T-helper 17 cell (primary cell): ENCODE measurements at regions not wholly inside any gene's neighbourhood (a gene's known extent, or its start where the extent isn't known, plus 50 kb on each side); places are given as distances from the start of the nearest gene placed in this dataset.
"Not testable (repeated sequence)": the region's sequence is repeated elsewhere in the genome, so short reads cannot be mapped to it uniquely, and the experiment has no call there.

Experiments used
- ATAC-seq: fragments of 150-1000 bp; cut with Tn5 transposase; 2 replicates; pipeline ENCODE4 v1.10.0; 2021; ENCODE audit warnings: mild to moderate bottlenecking, moderate library complexity
- DNase-seq, 3 donors: peaks; one replicate each; pipeline versions ENCODE4 v3.0.0 to v3.0.0-alpha.2; 2020 to 2021
- H3K9me3 ChIP-seq: one replicate; pipeline ENCODE4 v1.7.0; 2013; ENCODE audit warnings: low read length, mild to moderate bottlenecking; ENCODE audit not compliant: control insufficient read depth, poor library complexity, severe bottlenecking
- H3K27ac Mint-ChIP-seq: one replicate; pipeline ENCODE4 v1.8.0; 2022; ENCODE audit warnings: mild to moderate bottlenecking, moderate library complexity, mixed read lengths
- H3K27me3 Mint-ChIP-seq: one replicate; pipeline ENCODE4 v1.8.0; 2022; ENCODE audit warnings: mixed read lengths
- H3K36me3 Mint-ChIP-seq: one replicate; pipeline ENCODE4 v1.8.0; 2022; ENCODE audit warnings: low read depth, mixed read lengths
- H3K4me1 Mint-ChIP-seq: one replicate; pipeline ENCODE4 v1.8.0; 2022; ENCODE audit warnings: mild to moderate bottlenecking, mixed read lengths
- H3K4me3 Mint-ChIP-seq: one replicate; pipeline ENCODE4 v1.8.0; 2022; ENCODE audit warnings: mild to moderate bottlenecking, moderate library complexity, mixed read lengths

DNA sequence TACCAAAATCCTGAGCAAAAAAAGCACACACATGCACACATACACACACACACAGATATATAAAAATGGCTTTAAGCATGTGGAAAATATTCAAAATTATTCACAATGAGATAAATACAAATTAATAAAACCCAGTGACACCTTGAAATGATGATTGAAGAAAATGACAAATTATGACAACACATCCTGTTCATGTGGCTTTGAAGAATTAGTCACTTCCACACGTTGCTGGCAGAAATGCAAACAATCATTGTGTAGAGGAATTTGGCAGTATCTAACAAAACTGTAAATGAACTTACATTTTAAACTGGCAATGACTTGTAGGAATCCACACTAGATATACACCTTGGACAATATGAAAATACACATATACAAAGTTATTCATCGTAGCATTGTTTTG, 95.8 kb upstream of the RGPD4 start:
- ATAC-seq: no peak

DNA sequence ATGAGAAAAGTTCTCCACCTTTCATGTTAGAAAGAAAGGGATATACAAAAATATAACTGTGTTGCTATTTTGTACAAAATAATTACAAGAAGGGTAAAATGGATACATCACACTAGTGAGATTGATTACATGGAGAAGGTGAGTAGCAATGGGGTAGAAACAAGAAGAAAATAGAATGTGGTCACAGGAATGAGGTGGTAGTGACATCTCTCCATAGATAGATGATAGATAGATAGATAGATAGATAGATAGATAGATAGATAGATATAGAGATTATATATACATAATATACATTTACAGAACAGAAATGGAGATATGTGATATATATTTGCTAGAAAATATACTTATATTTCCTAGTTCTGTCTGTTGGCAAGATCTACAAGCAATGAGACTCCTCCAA, 95.3 kb upstream of the RGPD4 start:
- no peaks in the 10 kb centered on the region for H3K36me3 Mint-ChIP-seq
- H3K4me3 Mint-ChIP-seq: no peak overlapping the region
- H3K27ac Mint-ChIP-seq: no peak overlapping the region
- no peaks in the 10 kb centered on the region for H3K27me3 Mint-ChIP-seq
- ATAC-seq: no peak
- H3K9me3 ChIP-seq: no peaks in the 10 kb centered on the region
- H3K4me1 Mint-ChIP-seq: no peaks in the 10 kb centered on the region
- DNase-seq: no peak

More for the DNA sequence above, 95.8 kb upstream of the RGPD4 start:
- Mint-ChIP-seq H3K36me3 (no peaks in the 10 kb centered on the region), H3K4me1 (no peaks in the 10 kb centered on the region), H3K27me3 (no peaks in the 10 kb centered on the region), H3K4me3 (no peak overlapping the region), H3K27ac (no peak overlapping the region)
- DNase-seq: no peak
- H3K9me3 ChIP-seq: no peaks in the 10 kb centered on the region

DNA sequence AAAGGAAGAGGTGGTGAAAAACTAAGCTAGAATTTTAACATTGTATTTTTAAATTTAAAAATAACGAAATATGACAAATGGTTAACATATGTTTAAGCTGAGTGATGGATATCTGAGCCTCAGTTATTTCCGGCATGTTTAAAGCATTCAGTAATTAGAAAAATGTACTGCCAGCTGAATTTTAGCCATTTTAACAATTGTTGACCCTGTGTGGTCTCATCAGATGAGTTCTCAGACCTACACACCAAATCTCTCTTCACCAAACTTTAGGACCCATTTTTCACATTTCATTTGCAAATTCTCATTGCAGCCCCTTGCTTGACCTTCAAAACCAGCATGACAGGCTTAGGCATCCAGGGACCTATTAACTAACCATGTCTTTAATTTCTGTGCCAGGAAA, 91.5 kb upstream of the RGPD4 start:
- Mint-ChIP-seq H3K4me3 (no peak overlapping the region), H3K27me3 (peaks cover 5% of the 10 kb centered on the region), H3K27ac (no peak overlapping the region), H3K36me3 (no peaks in the 10 kb centered on the region), H3K4me1 (no peaks in the 10 kb centered on the region)
- no peaks in the 10 kb centered on the region for H3K9me3 ChIP-seq
- no peak for DNase-seq
- ATAC-seq: no peak

DNA sequence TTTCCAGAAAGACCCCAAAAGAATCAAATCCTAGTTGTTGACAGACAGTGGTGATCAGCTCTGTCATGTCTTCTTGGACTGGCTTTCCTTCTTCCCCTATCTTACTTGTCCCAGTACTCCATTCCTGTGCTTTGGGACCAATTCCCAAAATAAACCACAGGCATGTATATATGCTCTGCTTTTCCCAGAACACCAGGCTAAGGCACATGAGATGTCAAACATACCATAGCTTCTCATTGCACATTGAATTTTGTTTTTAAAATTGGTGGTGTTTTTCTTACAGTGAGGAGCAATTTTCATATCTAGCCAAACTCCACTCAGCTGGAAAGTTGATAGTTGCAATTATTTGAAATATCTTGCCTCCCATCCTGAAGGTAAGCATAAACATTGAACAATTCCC, 88.9 kb upstream of the RGPD4 start:
- Mint-ChIP-seq H3K27me3 (peaks cover 5% of the 10 kb centered on the region), H3K36me3 (no peaks in the 10 kb centered on the region), H3K27ac (no peak overlapping the region), H3K4me1 (no peaks in the 10 kb centered on the region), H3K4me3 (no peak overlapping the region)
- ATAC-seq (no peak), DNase-seq (no peak)
- H3K9me3 ChIP-seq: no peaks in the 10 kb centered on the region

DNA sequence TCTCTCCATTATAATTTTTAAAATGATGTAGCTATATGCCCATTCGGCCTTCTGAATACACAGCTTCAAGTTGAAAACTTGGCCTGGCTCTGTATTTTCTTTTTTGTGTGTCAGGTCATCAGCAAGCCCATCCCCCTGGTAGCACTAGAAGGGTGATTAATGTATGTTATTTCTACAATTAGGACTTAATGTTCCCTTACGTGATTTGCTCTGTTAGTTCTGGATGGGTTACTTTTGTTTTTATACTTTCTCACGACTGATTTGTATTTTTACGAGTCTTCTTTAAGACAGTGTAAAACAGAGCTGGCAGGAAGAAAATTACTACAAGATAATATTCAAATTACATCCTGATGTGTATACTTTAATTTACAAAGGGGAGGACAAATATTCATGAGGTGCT, 88.4 kb upstream of the RGPD4 start:
- no peaks in the 10 kb centered on the region for H3K36me3 Mint-ChIP-seq
- DNase-seq (no peak), ATAC-seq (no peak)
- no peak overlapping the region for H3K27ac Mint-ChIP-seq
- H3K9me3 ChIP-seq: no peaks in the 10 kb centered on the region
- H3K4me3 Mint-ChIP-seq: no peak overlapping the region
- no peaks in the 10 kb centered on the region for H3K4me1 Mint-ChIP-seq
- H3K27me3 Mint-ChIP-seq: peaks cover 5% of the 10 kb centered on the region

DNA sequence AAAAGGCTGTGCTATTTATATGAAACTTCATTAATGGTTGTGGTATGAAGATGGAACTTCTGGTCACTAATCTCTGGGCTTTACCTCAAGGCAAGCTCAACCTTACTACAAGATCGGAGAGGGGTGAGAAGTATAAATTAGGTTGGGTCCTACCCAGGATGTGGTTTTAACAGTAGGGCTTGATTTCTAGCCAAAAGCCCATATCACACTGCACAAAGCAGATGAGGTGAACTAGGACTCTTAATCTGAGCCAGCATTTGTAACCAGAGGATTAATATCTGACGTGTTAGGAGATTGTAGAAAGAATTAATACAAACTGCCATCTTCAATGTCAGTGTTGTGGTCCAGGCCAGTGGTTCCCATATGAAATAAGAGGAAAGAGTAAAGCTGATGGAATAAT, 86.4 kb upstream of the RGPD4 start:
- H3K36me3 Mint-ChIP-seq: no peaks in the 10 kb centered on the region
- no peak overlapping the region for H3K27ac Mint-ChIP-seq
- ATAC-seq: no peak
- no peak for DNase-seq
- H3K9me3 ChIP-seq: no peaks in the 10 kb centered on the region
- H3K4me3 Mint-ChIP-seq: no peak overlapping the region
- peaks cover 5% of the 10 kb centered on the region for H3K27me3 Mint-ChIP-seq
- no peaks in the 10 kb centered on the region for H3K4me1 Mint-ChIP-seq

DNA sequence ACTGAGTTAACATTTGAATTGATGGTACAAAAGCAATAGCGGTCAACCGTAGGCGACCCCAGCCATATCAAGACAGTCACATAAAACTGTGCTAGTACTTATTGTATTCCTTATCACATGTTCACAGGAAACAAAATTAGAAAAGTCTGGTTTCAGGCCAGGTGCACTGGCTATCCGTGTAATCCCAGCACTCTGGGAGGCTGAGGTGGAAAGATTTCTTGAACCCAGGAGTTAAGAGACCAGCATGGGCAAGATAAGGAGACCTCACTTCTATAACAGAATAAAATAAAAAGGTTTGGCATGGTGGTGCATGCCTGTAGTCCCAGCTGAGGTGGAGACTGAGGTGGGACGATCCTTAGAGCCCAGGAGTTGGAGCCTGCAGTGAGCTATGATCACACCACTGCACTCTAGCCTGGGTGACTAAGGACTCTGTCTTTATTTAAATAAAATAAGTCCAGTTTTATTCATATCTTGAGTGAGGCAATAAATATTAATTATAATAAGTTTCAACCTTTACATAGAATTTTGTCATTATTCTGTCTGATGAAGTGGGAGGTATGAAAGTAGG, 84.1 kb upstream of the RGPD4 start:
- ATAC-seq (no peak), DNase-seq (no peak)
- Mint-ChIP-seq H3K4me1 (no peaks in the 10 kb centered on the region), H3K27me3 (peaks cover 2% of the 10 kb centered on the region), H3K27ac (no peak overlapping the region), H3K36me3 (no peaks in the 10 kb centered on the region), H3K4me3 (no peak overlapping the region)
- no peaks in the 10 kb centered on the region for H3K9me3 ChIP-seq

DNA sequence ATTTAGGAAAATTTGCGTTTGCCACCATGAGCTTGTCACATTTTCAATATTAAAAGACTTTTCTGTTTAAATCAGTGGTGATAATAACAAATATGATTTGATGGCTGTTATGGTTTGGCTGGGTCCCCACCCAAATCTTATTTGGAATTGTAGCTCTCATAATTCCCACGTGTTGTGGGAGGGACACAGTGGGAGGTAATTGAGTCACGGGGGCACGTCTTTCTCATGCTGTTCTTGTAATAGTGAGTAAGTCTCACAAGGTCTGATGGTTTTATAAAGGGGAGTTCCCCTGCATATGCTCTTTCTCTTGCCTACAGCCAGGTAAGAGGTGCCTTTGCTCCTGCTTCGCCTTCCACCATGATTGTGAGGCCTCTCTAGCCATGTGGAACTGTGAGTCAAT, 83.4 kb upstream of the RGPD4 start:
- no peak for DNase-seq
- Mint-ChIP-seq H3K27ac (no peak overlapping the region), H3K4me3 (no peak overlapping the region), H3K4me1 (no peaks in the 10 kb centered on the region), H3K36me3 (no peaks in the 10 kb centered on the region), H3K27me3 (no peaks in the 10 kb centered on the region)
- ATAC-seq: no peak
- no peaks in the 10 kb centered on the region for H3K9me3 ChIP-seq

DNA sequence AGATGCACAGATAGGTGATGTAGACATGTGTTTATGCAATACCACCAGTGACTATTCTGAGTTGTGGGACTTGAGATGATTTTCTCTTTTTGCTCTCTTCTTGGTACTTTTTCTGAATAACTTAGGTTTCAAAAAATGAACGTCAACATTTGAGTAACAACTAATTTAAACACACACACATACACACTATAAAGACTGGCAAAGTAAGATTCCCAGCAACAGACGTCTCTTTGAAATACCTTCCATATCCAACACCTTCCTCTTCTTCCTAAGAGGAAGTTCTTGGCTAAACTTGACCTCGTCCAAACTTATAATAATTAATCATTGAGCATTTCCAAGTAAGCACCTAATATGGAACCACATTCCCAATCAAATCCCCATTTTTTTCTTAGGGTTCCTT, 81.6 kb upstream of the RGPD4 start:
- no peak for DNase-seq
- H3K27ac Mint-ChIP-seq: no peak overlapping the region
- no peaks in the 10 kb centered on the region for H3K27me3 Mint-ChIP-seq
- H3K36me3 Mint-ChIP-seq: no peaks in the 10 kb centered on the region
- no peak for ATAC-seq
- no peaks in the 10 kb centered on the region for H3K9me3 ChIP-seq
- H3K4me1 Mint-ChIP-seq: no peaks in the 10 kb centered on the region
- no peak overlapping the region for H3K4me3 Mint-ChIP-seq

DNA sequence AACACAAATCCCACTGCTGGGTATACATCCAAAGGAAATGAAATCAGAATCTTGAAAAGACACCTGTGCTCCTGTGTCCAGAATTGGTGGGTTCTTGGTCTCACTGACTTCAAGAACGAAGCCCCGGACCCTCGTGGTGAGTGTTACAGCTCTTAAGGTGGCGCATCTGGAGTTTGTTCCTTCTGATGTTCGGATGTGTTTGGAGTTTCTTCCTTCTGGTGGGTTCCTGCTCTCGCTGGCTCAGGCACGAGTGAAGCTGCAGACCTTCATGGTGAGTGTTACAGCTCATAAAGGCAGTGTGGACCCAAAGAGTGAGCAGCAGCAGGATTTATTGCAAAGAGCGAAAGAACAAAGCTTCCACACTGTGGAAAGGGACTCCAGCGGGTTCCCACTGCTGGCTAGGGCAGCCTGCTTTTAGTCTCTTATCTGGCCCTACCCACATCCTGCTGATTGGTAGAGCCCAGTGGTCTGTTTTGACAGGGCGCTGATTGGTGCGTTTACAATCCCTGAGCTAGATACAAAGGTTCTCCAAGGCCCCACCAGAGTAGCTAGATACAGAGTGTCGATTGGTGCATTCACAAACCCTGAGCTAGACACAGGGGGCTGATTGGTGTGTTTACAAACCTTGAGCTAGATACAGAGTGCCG, 80.0 kb upstream of the RGPD4 start:
- not testable (repeated sequence) for H3K4me3 Mint-ChIP-seq, H3K9me3 ChIP-seq, H3K36me3 Mint-ChIP-seq, H3K27me3 Mint-ChIP-seq, H3K27ac Mint-ChIP-seq, ATAC-seq, H3K4me1 Mint-ChIP-seq, DNase-seq

DNA sequence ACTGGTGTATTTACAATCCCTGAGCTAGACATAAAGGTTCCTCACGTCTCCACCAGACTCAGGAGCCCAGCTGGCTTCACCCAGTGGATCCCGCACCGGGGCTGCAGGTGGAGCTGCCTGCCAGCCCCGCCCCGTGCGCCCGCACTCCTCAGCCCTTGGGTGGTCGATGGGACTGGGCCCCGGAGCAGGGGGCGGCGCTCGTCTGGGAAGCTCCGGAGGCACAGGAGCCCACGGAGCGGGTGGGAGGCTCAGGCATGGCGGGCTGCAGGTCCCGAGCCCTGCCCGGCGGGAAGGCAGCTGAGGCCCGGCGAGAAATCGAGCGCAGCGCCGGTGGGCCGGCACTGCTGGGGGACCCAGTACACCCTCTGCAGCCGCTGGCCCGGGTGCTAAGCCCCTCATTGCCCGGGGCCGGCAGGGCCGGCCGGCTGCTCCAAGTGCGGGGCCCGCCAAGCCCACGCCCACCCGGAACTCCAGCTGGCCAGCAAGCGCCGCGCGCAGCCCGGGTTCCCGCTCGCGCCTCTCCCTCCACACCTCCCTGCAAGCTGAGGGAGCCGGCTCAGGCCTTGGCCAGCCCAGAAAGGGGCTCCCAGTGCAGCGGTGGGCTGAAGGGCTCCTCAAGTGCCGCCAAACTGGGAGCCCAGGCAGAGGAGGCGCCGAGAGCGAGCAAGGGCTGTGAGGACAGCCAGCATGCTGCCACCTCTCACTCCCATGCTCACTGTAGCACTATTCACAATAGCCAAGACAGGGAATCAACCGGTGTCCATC, 79.3 kb upstream of the RGPD4 start:
- H3K4me3 Mint-ChIP-seq, H3K36me3 Mint-ChIP-seq, H3K27ac Mint-ChIP-seq, H3K9me3 ChIP-seq, DNase-seq, ATAC-seq, H3K4me1 Mint-ChIP-seq, H3K27me3 Mint-ChIP-seq: not testable (repeated sequence)

DNA sequence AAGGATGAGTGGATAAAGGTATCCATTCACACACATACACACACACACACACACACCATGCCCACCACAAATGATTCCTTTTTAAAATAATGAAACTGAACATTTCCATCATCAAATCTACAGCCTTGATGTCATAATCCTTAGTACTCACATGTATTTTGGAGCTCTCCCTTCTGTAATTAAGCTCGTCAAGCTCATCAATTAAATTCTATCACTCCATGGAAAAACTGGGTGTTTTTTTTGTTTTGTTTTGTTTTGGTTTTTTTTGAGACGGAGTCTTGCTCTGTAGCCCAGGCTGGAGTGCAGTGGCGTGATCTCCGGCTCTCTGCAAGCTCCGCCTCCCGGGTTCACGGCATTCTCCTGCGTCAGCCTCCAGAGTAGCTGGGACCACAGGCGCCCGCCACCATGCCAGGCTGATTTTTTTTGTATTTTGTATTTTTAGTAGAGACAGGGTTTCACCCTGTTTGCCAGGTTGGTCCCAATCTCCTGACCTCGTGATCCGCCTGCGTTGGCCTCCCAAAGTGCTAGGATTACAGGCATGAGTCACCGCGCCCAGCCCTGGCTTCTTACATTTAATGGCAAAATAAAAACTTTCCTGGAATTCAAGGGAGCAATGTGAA, 78.6 kb upstream of the RGPD4 start:
- H3K9me3 ChIP-seq: no peaks in the 10 kb centered on the region
- no peaks in the 10 kb centered on the region for H3K4me1 Mint-ChIP-seq
- no peak overlapping the region for H3K4me3 Mint-ChIP-seq
- H3K27me3 Mint-ChIP-seq: no peaks in the 10 kb centered on the region
- H3K27ac Mint-ChIP-seq: no peak overlapping the region
- ATAC-seq (no peak), DNase-seq (no peak)
- H3K36me3 Mint-ChIP-seq: no peaks in the 10 kb centered on the region

DNA sequence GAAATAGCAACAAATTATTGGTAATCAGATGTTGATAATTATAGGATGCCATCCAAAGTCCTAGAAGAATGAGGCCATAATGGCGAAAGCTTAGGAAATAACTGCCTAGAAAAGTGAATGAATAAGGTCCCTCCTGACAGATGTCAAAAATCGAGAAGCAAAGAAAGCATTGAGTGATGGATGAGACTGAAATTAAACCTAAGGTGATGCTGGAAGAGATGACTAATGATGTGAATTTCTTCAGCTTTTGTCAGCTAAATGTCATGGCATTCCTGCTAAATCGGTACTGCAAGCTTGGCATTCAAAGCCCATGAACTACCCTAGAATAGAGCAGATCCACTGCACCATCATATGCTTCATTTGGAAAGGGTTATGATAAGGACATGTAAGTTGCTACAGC, 74.8 kb upstream of the RGPD4 start:
- no peaks in the 10 kb centered on the region for H3K9me3 ChIP-seq
- ATAC-seq (no peak), DNase-seq (no peak)
- Mint-ChIP-seq H3K27ac (no peak overlapping the region), H3K36me3 (no peaks in the 10 kb centered on the region), H3K4me3 (no peak overlapping the region), H3K4me1 (no peaks in the 10 kb centered on the region), H3K27me3 (no peaks in the 10 kb centered on the region)
